GM12891 (cell line): ENCODE measurements at regions not wholly inside any gene's neighbourhood (a gene's known extent, or its start where the extent isn't known, plus 50 kb on each side); places are given as distances from the start of the nearest gene placed in this dataset.

Experiments used
- DNase-seq: peaks from one replicate; pipeline ENCODE4 v3.0.0; 2011; ENCODE audit warnings: low spot score; ENCODE audit not compliant: insufficient read length
- FAIRE-seq: peaks from 2 replicates; lab custom pipeline; 2011; peaks lifted over from hg19 to GRCh38; lab: Jason Lieb, UNC
- PAX5 ChIP-seq: IDR thresholded peaks from 2 replicates; pipeline ENCODE4 v1.6.1; 2011; ENCODE audit warnings: low read length, moderate library complexity, mild to moderate bottlenecking; ENCODE audit not compliant: insufficient read depth, severe bottlenecking
- POLR2A ChIP-seq: IDR thresholded peaks from 2 replicates; pipeline ENCODE4 v1.6.1; 2011; ENCODE audit warnings: low read depth, low read length, control low read depth
- POLR2AphosphoS5 ChIP-seq: IDR thresholded peaks from 2 replicates; pipeline ENCODE4 v1.6.1; 2011; ENCODE audit warnings: low read depth, low read length, control low read depth
- POU2F2 ChIP-seq: IDR thresholded peaks from 2 replicates; pipeline ENCODE4 v1.6.1; 2011; ENCODE audit warnings: low read depth, mild to moderate bottlenecking, control low read depth, low read length, moderate library complexity
- SPI1 ChIP-seq: IDR thresholded peaks from 2 replicates; pipeline ENCODE4 v1.6.1; 2011; ENCODE audit warnings: low read depth, low read length, control low read depth
- TAF1 ChIP-seq: IDR thresholded peaks from 2 replicates; pipeline ENCODE4 v1.6.1; 2011; ENCODE audit warnings: low read depth, low read length, control low read depth

DNA sequence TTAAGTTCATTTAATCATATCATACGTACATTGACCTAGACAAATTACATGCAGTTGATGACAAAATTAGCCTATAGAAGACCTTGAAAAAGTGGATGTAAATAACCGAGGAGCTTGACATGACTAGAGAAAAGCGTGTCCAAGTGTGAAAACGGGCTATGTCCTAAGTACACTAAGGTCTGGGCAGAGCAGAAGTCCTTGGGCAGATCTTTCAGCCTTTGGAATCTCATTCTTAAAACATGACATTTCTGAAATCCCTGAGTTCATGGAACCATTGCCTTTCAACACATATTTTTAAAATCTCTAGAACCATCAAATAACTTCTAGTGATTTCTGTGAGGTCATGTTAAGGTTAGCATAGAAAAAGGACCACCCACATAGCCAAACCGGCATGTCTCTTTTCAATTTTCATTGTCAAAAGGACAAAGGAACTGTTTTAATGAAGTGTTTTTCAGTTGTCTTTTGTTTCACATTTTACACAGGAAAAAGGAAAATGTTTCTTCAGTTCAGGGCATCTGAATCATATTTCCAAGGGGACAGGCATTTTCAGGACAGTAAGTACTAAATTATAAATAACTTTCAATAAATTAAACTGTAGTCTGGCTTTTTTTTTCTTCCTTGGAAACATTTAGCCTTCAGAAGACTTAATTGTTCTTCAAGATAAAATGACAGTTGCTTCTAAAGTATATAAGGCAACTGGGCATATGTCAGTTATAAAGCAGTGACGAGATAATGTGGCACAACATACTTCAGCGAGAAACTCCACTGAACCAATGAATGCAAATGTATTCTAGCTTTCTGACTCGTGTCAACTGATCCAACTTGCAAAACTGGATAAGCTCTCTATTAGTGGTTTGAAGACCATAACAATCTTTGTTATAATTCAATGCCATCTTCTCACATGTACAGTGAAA is 416.8 kb downstream of the NFIB start:
- TF ChIP-seq SPI1: no peak
- no peak for TF ChIP-seq POU2F2
- no peak for TF ChIP-seq POLR2AphosphoS5
- TF ChIP-seq TAF1: no peak
- no peak for TF ChIP-seq POLR2A
- TF ChIP-seq PAX5: no peak
- FAIRE-seq (no peak), DNase-seq (no peak)

DNA sequence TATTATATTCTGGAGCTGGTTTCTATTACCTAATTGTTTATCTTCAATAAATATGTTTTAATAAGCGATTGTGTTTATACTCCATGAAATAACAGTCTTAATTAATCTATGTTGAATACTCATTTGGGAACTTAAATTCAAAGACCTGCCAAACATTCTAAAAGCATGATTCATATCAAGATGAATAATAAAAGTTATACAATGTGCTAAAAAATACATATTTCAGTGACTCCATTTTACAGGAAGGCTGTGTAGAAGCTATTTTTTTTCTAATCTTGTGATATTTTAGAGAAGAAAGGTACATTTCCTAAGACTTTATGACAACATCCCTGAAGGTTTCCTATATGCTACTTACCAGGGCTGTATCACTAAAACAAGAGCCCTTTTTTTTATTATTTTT is 417.9 kb downstream of the NFIB start:
- TF ChIP-seq POLR2A (no peak), SPI1 (no peak), POU2F2 (no peak)
- FAIRE-seq (no peak), DNase-seq (no peak)

DNA sequence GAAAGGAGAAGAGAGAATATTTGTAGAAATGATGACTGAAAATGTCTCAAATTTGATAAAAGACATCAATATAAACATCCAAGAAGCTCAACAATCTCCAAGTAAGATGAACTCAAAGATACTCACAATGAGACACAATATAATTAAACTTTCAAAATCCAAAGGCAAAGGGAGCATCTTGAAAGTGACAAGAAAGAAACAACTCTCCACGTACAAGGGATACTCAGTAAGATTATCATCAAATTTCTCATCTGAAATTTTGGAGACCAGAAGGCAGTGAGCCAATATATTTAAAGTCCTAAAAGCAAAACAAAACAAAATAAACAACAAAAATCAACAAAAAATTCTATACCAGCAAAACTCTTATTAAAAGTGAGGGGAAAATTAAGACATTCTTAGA is 428.7 kb downstream of the NFIB start:
- FAIRE-seq (no peak), DNase-seq (no peak)
- TF ChIP-seq POLR2AphosphoS5: no peak
- no peak for TF ChIP-seq POLR2A
- no peak for TF ChIP-seq SPI1
- no peak for TF ChIP-seq POU2F2
- TF ChIP-seq TAF1: no peak
- TF ChIP-seq PAX5: no peak

DNA sequence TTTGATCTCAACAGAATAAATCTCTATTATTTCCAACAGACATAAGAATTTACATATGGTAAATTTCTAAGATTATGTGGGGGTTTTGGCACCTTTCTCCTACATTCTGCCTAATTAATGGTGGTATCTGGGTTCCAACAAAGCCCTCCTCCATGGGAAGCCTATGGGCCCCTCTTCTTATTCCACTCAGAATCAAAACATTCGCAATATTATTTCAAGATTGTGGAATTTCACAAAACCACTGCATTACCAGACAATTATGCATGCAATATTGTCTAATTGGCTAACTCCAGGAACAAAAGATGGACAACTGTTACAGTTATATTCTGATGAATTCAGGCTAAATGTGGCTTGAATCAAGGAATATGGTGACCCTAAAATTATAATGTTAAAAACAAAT is 434.0 kb downstream of the NFIB start:
- FAIRE-seq (no peak), DNase-seq (no peak)
- TF ChIP-seq PAX5: no peak

DNA sequence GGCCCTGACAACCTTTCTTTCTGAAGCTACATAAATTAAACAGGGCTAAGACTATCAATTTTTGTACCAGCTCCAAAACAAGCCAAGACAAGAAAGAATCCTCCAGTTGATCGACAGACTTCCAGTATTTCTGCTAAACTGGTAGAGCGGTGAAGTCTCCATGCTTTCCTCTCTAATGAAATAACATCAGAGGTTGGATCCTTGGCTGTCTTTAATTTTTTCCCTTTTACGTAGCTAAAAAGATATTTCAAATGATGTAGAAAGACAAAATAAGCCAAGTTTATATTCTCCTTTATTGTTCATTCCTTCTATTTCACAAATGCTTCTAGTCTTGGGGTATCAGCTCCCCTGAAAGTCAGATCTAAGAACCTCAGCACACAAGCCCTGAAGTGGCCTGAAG is 434.9 kb downstream of the NFIB start:
- no peak for FAIRE-seq
- DNase-seq: no peak
- no peak for TF ChIP-seq SPI1
- no peak for TF ChIP-seq POLR2A
- TF ChIP-seq POLR2AphosphoS5: no peak

DNA sequence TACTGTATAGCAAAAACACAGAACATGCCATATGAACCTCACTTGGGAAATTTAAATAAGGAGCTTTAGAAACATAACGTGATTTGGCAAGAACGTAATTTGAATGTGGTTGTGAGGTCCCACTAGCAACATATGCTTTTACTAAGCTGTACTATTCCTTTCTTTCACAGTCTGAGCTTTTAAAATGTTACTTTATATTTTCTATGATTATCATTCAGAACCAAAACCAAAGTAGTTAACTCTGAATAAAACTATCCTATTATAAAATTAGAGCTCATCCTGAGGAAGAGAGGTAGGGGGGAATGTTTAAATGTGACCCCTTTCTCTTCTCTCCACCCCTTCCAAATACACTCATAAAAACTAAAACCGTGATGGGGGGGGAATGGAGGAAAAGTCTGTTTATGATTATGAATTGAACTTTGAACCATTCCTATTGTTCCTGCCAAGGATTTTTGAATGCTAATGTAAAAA is 435.7 kb downstream of the NFIB start:
- TF ChIP-seq SPI1 (no peak), TAF1 (no peak), POU2F2 (no peak), POLR2AphosphoS5 (no peak), POLR2A (no peak), PAX5 (no peak)
- DNase-seq: no peak
- FAIRE-seq: no peak

DNA sequence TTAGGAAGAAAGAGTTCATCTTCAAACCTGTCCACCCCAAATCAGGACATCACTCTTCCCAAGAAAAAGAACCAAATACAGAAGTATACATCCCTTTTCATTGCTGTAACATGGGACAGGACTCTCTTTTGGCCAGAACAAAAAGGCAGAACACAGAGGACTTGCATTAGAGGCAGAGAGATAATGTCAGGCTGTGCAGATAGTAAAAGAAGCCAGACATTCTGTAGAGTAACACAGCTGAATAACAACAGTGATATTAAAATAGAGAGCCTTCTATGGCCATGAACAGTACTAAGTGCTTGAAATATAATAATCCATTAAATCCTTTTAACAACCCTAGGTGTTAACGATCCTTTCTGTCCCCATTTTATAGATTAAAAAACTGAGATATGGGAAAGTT is 437.2 kb downstream of the NFIB start:
- DNase-seq (no peak), FAIRE-seq (no peak)
- TF ChIP-seq SPI1 (no peak), TAF1 (no peak), POLR2A (no peak), PAX5 (no peak), POLR2AphosphoS5 (no peak), POU2F2 (no peak)

DNA sequence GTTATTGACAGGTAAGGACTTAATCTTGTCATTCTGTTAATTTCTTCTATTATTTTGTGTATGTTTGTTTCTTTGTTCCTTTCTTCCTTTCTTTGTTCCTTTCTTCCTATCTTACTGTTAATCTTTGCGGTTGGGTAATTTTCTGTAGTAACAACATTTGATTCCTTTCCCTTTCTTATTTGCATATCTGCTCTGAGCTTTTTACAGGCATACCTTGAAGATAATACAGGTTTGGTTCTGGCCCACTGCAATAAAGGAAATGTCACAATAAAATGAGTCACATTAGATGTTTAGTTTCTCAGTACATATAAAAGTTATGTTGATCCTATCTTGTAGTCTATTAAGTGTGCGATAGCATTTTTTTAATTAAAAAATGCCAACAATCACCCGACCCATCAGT is 440.7 kb downstream of the NFIB start:
- FAIRE-seq (no peak), DNase-seq (no peak)
- TF ChIP-seq POLR2A (no peak), PAX5 (no peak), POLR2AphosphoS5 (no peak), POU2F2 (no peak), SPI1 (no peak), TAF1 (no peak)

DNA sequence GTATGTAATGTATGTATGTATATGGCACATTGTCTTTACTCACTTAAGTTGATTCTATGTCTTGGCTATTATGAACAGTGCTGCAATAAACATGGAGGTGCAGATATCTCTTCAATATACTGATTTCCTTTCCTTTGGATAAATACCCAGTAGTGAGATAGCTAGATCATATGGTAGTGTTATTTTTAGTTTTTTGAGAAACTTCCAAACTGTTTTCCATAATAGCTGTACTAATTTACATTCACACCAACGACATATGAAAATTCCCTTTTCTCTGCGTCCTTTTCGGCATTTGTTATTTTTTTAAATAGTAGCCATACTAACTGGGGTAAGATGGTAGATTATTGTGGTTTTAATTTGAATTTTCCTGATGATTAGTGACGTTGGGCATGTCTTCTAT is 445.6 kb downstream of the NFIB start:
- no peak for TF ChIP-seq TAF1
- TF ChIP-seq POLR2A: no peak
- no peak for TF ChIP-seq POU2F2
- TF ChIP-seq POLR2AphosphoS5: no peak
- TF ChIP-seq PAX5: no peak
- TF ChIP-seq SPI1: no peak
- no peak for FAIRE-seq
- DNase-seq: no peak

DNA sequence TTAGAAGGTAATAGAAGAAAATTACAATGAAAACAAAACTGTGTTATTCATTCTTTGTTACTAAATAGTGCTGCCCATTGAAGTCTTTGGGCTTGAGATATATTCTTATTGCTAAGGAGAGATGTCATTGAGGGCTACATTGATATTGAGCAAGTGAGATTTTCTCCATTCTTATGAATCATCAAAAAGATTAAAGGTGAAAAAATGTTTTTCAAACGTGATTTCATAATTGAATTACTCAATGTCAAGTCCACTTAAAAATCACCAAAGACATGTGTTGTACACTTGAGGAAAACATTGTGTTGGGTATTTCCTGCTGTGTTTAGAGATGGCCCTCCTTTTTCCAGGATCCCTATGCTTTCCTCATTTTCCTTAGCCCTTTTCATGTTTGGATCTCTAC is 448.1 kb downstream of the NFIB start:
- TF ChIP-seq TAF1 (no peak), SPI1 (no peak), POU2F2 (no peak), POLR2A (no peak), PAX5 (no peak), POLR2AphosphoS5 (no peak)
- FAIRE-seq: no peak
- no peak for DNase-seq
